GM12865 (cell line): ENCODE measurements at regions not wholly inside any gene's neighbourhood (a gene's known extent, or its start where the extent isn't known, plus 50 kb on each side); places are given as distances from the start of the nearest gene placed in this dataset.

Experiments used
- DNase-seq: peaks from one replicate; pipeline ENCODE4 v3.0.0; 2010; ENCODE audit warnings: low read depth
- H3K4me3 ChIP-seq: 2 replicates; pipeline ENCODE4 v1.5.1; 2011; ENCODE audit warnings: mild to moderate bottlenecking, low read depth, low read length, control low read depth
- CTCF ChIP-seq: IDR thresholded peaks from 2 replicates; pipeline ENCODE4 v1.5.1; 2011; ENCODE audit warnings: low read length, control low read depth, low read depth, inconsistent platforms; ENCODE audit not compliant: insufficient read depth; ENCODE audit errors: missing control alignments

- DNase-seq, result no peak
- H3K4me3 ChIP-seq, result no peak overlapping the region
- TF ChIP-seq CTCF, result no peak
Measured at GRCh38 chr3:101099791-101100190, 106.6 kb upstream of the ABI3BP start.

GRCh38 chr3:101096444-101096843 lies 103.2 kb upstream of the ABI3BP start:
- no peak for TF ChIP-seq CTCF

GRCh38 chr3:101095693-101096430 lies 102.6 kb upstream of the ABI3BP start:
- H3K4me3 ChIP-seq, result no peak overlapping the region
- no peak for TF ChIP-seq CTCF
- DNase-seq, result no peak

More at GRCh38 chr3:101096444-101096843, 103.2 kb upstream of the ABI3BP start:
- DNase-seq, result no peak
- no peak overlapping the region for H3K4me3 ChIP-seq

GRCh38 chr3:101091489-101091888 lies 98.3 kb upstream of the ABI3BP start:
- no peak overlapping the region for H3K4me3 ChIP-seq
- no peak for TF ChIP-seq CTCF
- DNase-seq, result no peak

GRCh38 chr3:101085752-101086151 lies 92.5 kb upstream of the ABI3BP start:
- no peak for DNase-seq
- no peak for TF ChIP-seq CTCF

GRCh38 chr3:101084404-101084803 lies 91.2 kb upstream of the ABI3BP start:
- DNase-seq, result no peak
- no peak overlapping the region for H3K4me3 ChIP-seq
- TF ChIP-seq CTCF, result no peak

More at GRCh38 chr3:101085752-101086151, 92.5 kb upstream of the ABI3BP start:
- H3K4me3 ChIP-seq, result no peak overlapping the region

GRCh38 chr3:101081999-101082398 lies 88.8 kb upstream of the ABI3BP start:
- no peak for DNase-seq
- TF ChIP-seq CTCF, result no peak
- H3K4me3 ChIP-seq, result no peak overlapping the region
